ENCODE measurements at regions not wholly inside any gene's neighbourhood (a gene's known extent, or its start where the extent isn't known, plus 50 kb on each side); places are given as distances from the start of the nearest gene placed in this dataset.

GRCh38 chr4:58163156-58163555, 1053.0 kb upstream of the IGFBP7 start:
- TF ChIP-seq REST (IDR thresholded peaks at IDR 0.05; ENCODE audit: unreplicated experiment): no peak
- TF ChIP-seq CREB1 (CRISPR knock-in tag; IDR thresholded peaks at IDR 0.05; ENCODE audit: low read depth): no peak
- TF ChIP-seq ZNF331 (CRISPR knock-in tag; IDR thresholded peaks at IDR 0.05; ENCODE audit: low read depth): no peak
- TF ChIP-seq, protein P1, sequence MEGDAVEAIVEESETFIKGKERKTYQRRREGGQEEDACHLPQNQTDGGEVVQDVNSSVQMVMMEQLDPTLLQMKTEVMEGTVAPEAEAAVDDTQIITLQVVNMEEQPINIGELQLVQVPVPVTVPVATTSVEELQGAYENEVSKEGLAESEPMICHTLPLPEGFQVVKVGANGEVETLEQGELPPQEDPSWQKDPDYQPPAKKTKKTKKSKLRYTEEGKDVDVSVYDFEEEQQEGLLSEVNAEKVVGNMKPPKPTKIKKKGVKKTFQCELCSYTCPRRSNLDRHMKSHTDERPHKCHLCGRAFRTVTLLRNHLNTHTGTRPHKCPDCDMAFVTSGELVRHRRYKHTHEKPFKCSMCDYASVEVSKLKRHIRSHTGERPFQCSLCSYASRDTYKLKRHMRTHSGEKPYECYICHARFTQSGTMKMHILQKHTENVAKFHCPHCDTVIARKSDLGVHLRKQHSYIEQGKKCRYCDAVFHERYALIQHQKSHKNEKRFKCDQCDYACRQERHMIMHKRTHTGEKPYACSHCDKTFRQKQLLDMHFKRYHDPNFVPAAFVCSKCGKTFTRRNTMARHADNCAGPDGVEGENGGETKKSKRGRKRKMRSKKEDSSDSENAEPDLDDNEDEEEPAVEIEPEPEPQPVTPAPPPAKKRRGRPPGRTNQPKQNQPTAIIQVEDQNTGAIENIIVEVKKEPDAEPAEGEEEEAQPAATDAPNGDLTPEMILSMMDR (conservative IDR thresholded peaks at IDR 0.05; ENCODE audit: low read depth in 2 of 2): no peak
- no peak for TF ChIP-seq JUNB (IDR thresholded peaks at IDR 0.05; ENCODE audit: unreplicated experiment)
- no peak for TF ChIP-seq STAT1 (IDR thresholded peaks at IDR 0.05; ENCODE audit: unreplicated experiment)
- TF ChIP-seq ETS1 (IDR thresholded peaks at IDR 0.05): no peak
- TF ChIP-seq EZH2phosphoT487 (IDR thresholded peaks at IDR 0.05; ENCODE audit: unreplicated experiment): no peak
- no peak for TF ChIP-seq ZNF462 (CRISPR knock-in tag; IDR thresholded peaks at IDR 0.05)
- TF ChIP-seq POLR2AphosphoS5 (IDR thresholded peaks at IDR 0.05; ENCODE audit: low read depth): no peak
- TF ChIP-seq EZH2 (IDR thresholded peaks at IDR 0.05; ENCODE audit: low read depth, unreplicated experiment): no peak
- no peak for TF ChIP-seq ZNF114 (CRISPR knock-in tag; IDR thresholded peaks at IDR 0.05)
- TF ChIP-seq NANOG (IDR thresholded peaks at IDR 0.05; ENCODE audit: borderline replicate concordance): no peak
- no peak for ATAC-seq
- no peak overlapping the region for H2AFZ ChIP-seq

More at GRCh38 chr4:58163156-58163555, 1053.0 kb upstream of the IGFBP7 start:
- Histone ChIP-seq H3K27ac (ENCODE audit: low read depth) (no peak overlapping the region), H3K4me1 (ENCODE audit: insufficient read depth) (no peaks in the 10 kb centered on the region), H3K27me3 (ENCODE audit: insufficient read depth) (no peaks in the 10 kb centered on the region), H3K4me3 (no peak overlapping the region), H3K79me2 (replicated peaks; ENCODE audit: insufficient read depth) (no peaks in the 10 kb centered on the region), H4K20me1 (replicated peaks; ENCODE audit: insufficient read depth) (no peaks in the 10 kb centered on the region), H3F3A (replicated peaks; ENCODE audit: low read depth) (no peaks in the 10 kb centered on the region), H3K4me2 (no peak overlapping the region), H3K9me2 (ENCODE audit: insufficient read depth) (no peaks in the 10 kb centered on the region), H3K36me3 (ENCODE audit: insufficient read depth) (no peaks in the 10 kb centered on the region)
- H3K4me3 Mint-ChIP-seq: no peak overlapping the region
- no peaks in the 10 kb centered on the region for H3K9me3 Mint-ChIP-seq
- no peak overlapping the region for H3K27ac Mint-ChIP-seq
- peaks cover 4% of the 10 kb centered on the region; the same call in 2 of the 3 replicates for H3K4me1 Mint-ChIP-seq
- DNase-seq (ENCODE audit: low spot score): no peak
- H3K36me3 Mint-ChIP-seq (ENCODE audit: low read depth): no peaks in the 10 kb centered on the region
- H3K27me3 Mint-ChIP-seq (ENCODE audit: insufficient read depth, low read depth, poor library complexity): peaks cover 2% of the 10 kb centered on the region

Data from GM23338 (cell line).